Kidney (tissue), 13 donors: ENCODE measurements at regions not wholly inside any gene's neighbourhood (a gene's known extent, or its start where the extent isn't known, plus 50 kb on each side); places are given as distances from the start of the nearest gene placed in this dataset.

Experiments used
- DNase-seq, 5 donors: peaks; one replicate each; pipeline ENCODE4 v3.0.0-alpha.2; 2013 to 2020
- FAIRE-seq: peaks from 2 replicates; lab custom pipeline; 2012; peaks lifted over from hg19 to GRCh38; lab: Jason Lieb, UNC
- H3K27ac ChIP-seq, 2 donors: one replicate each; pipeline ENCODE4 v1.7.0; 2013; ENCODE audit warnings: low read depth in 2 of 2, low read length in 2 of 2, inconsistent platforms in 1 of 2
- H3K27me3 ChIP-seq: one replicate; pipeline ENCODE4 v1.7.1; 2013; ENCODE audit warnings: low read length, inconsistent platforms; ENCODE audit not compliant: control insufficient read depth, insufficient read depth
- H3K36me3 ChIP-seq, 3 donors: one replicate each; pipeline versions ENCODE4 v1.7.0 to v1.7.1; 2013; ENCODE audit warnings: low read length in 3 of 3, control low read depth in 1 of 3, inconsistent platforms in 1 of 3; ENCODE audit not compliant: insufficient read depth in 3 of 3, control insufficient read depth in 2 of 3
- H3K4me1 ChIP-seq, 3 donors: one replicate each; pipeline versions ENCODE4 v1.7.0 to v1.7.1; 2013; ENCODE audit warnings: low read length in 3 of 3, inconsistent platforms in 1 of 3, low read depth in 1 of 3; ENCODE audit not compliant: control insufficient read depth in 2 of 3, insufficient read depth in 2 of 3
- H3K4me3 ChIP-seq, 3 donors: one replicate each; pipeline versions ENCODE4 v1.7.0 to v1.8.1; 2013; ENCODE audit warnings: low read length in 3 of 3, control low read depth in 1 of 3, inconsistent platforms in 1 of 3
- H3K9ac ChIP-seq, 3 donors: one replicate each; pipeline versions ENCODE4 v1.7.0 to v1.7.1; 2013; ENCODE audit warnings: low read length in 3 of 3, control low read depth in 1 of 3, inconsistent platforms in 1 of 3
- H3K9me3 ChIP-seq, 3 donors: one replicate each; pipeline versions ENCODE4 v1.7.0 to v1.7.1; 2013; ENCODE audit warnings: low read length in 3 of 3, control low read depth in 1 of 3, inconsistent platforms in 1 of 3; ENCODE audit not compliant: control insufficient read depth in 2 of 3, insufficient read depth in 1 of 3
- CTCF ChIP-seq: IDR thresholded peaks from 3 replicates; pipeline ENCODE4 v1.5.1; 2012; ENCODE audit warnings: mild to moderate bottlenecking, moderate library complexity, borderline replicate concordance; ENCODE audit not compliant: insufficient read depth; ENCODE audit errors: extremely low read depth
- intact Hi-C: fragments of 100-400 bp; cut with DNase I; formaldehyde crosslinking; loops from one replicate; pipeline ENCODE4 v1.11.1; 2022
- donor health status: control.
- donor health status: control.
- donor health status: control.
- donor health status: control.
- donor health status: control.
- donor health status: DM: yes; HTN: yes; CAD: no.
- donor health status: Normal renal cell carcinoma (clear cell type).

GRCh38 chr1:22229379-22229778 is 86.5 kb upstream of the WNT4 start:
- Histone ChIP-seq H3K27me3 (no peaks in the 10 kb centered on the region), H3K9me3 (no peaks in the 10 kb centered on the region), H3K9ac (no peak overlapping the region), H3K4me1 (no peaks in the 10 kb centered on the region), H3K4me3 (no peak overlapping the region), H3K36me3 (no peaks in the 10 kb centered on the region), H3K27ac (no peak overlapping the region)
- intact Hi-C loops = no loop called here
- DNase-seq = no peak
- TF ChIP-seq CTCF = no peak
- no peak for FAIRE-seq

DNA sequence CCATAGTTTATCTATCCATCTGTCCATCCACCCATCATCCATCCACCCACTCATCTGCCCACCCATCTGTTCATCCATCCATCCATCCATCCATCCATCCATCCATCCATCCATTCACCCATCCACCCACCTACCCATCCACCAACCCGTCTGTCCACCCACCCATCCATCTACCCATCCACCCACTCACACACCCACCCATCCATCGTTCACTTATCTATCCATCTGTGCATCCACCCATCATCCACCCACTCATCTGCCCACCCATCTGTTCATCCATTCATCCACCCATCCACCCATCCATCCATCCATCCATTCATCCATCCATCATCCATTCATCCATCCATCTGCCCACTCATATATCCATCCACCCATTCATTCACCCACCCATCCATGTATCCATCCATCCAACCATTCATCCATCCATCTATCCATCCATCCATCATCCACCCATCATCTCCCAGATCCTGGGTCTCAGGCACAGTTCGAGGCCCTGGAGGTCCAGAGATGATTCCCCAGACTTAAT is 88.2 kb upstream of the WNT4 start:
- TF ChIP-seq CTCF = no peak
- H3K27ac ChIP-seq = no peak overlapping the region
- FAIRE-seq (no peak), DNase-seq (no peak)
- no peaks in the 10 kb centered on the region for H3K36me3 ChIP-seq
- H3K9ac ChIP-seq = no peak overlapping the region
- no peaks in the 10 kb centered on the region for H3K4me1 ChIP-seq
- H3K4me3 ChIP-seq = no peak overlapping the region
- intact Hi-C loops = no loop called here
- no peaks in the 10 kb centered on the region for H3K27me3 ChIP-seq
- H3K9me3 ChIP-seq = no peaks in the 10 kb centered on the region

DNA sequence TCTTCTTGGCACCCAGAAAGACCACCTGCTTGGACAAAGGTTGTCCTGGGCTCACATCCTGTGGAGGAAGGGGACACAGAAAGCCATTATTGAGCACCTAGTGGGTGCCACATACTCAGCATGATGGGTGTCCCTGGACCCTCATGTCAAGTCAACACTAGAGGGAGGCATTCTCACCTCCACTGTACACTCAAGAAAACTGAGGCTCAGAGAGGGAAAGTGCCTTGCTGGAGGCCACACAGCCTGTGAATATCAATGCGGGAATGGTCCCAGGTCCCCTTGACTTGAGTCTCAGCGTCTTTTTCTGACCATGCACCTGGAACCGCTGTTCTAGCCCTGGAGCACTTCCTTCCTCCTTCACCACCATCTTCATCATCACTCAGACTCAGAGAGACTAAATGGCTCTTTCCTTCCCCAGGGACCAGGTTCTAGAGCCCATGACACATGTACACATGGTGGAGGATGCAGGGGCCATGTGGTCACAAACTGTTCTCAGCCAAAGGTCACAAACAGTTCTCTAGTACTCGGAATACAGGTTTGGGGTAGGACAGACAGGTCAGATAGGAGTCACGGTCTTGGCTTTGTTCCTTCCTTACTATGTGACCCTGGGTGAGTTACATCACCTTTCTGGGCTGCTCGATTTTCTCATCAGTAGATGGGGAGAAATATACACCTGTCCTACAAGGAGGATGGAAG is 89.2 kb upstream of the WNT4 start:
- Histone ChIP-seq H3K4me3 (no peak overlapping the region), H3K27me3 (no peaks in the 10 kb centered on the region), H3K36me3 (no peaks in the 10 kb centered on the region), H3K27ac (no peak overlapping the region), H3K9ac (no peak overlapping the region), H3K4me1 (no peaks in the 10 kb centered on the region), H3K9me3 (no peaks in the 10 kb centered on the region)
- intact Hi-C loops = no loop called here
- no peak for TF ChIP-seq CTCF
- no peak for FAIRE-seq
- DNase-seq = no peak
